ENCODE measurements at regions not wholly inside any gene's neighbourhood (a gene's known extent, or its start where the extent isn't known, plus 50 kb on each side); places are given as distances from the start of the nearest gene placed in this dataset.

DNA sequence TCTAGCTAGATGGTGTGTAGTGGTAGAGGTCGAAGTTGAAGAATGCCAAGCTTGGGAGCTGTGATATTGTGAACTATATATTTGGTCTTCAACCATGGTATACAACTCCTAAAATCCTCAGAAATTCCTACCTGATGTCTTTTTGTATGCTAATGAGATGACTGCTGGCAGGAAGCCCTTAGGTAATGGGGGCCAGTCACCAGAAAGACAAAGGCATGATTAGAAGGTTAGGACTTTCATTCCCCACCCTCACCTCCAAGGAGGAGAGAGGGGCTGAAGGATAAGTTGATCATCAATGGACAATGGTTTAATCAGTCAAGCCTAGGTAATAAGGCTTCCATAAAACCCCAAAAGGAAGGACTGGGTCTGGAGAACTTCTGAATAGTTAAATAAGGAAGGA, 285.7 kb upstream of the POU5F2 start:
- Histone ChIP-seq H3K4me1 (ENCODE audit: control insufficient read depth, insufficient read depth, low read length, unreplicated experiment) (no peaks in the 10 kb centered on the region), H2AFZ (ENCODE audit: low read length, unreplicated experiment) (no peak overlapping the region), H3K4me3 (ENCODE audit: low read depth, low read length) (no peak overlapping the region), H3K27me3 (ENCODE audit: insufficient read depth, low read length) (no peaks in the 10 kb centered on the region), H3K27ac (ENCODE audit: low read depth, low read length) (no peak overlapping the region), H3K79me2 (ENCODE audit: control insufficient read depth, insufficient read depth, low read length, unreplicated experiment) (no peaks in the 10 kb centered on the region), H3K36me3 (ENCODE audit: insufficient read depth, low read length) (no peaks in the 10 kb centered on the region)

DNA sequence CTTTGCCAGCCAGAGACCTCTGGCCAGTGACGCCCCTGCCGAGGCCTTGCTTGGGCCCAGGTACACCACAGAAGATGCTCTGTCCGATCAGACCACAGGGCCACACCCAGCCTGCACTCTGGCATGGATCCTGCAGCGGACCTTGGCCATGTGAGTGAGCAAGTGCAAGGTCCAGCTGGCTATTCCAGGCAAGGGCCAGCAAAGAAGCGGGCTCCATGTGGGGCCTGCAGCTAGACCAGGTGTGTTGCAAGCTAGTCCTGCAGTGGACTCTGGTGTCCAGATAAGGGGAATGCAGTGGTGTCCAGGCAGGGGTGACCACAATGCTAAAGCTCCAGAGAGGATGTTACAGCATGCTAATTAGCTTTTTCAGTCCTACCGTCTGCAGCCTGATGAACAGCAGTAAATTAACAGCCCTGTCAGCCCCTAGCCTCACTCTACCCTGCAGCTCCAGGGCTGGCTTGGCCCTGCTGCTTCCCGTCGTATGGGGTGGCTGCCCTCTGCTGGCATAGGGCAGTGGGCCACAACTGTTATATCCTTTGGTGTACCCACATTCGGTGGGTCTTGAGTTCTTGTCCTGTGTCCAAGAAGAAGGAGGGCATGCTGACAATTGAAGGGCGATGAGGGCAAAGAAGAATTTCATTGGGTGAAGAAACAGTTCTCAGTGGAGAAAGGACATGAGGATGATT, 284.5 kb upstream of the POU5F2 start:
- H3K4me3 ChIP-seq (ENCODE audit: low read depth, low read length), result no peak overlapping the region
- peaks cover 9% of the 10 kb centered on the region for H3K4me1 ChIP-seq (ENCODE audit: control insufficient read depth, insufficient read depth, low read length, unreplicated experiment)
- H3K27ac ChIP-seq (ENCODE audit: low read depth, low read length), result no peak overlapping the region
- H3K36me3 ChIP-seq (ENCODE audit: insufficient read depth, low read length), result no peaks in the 10 kb centered on the region
- H3K27me3 ChIP-seq (ENCODE audit: insufficient read depth, low read length), result no peaks in the 10 kb centered on the region
- no peak overlapping the region for H2AFZ ChIP-seq (ENCODE audit: low read length, unreplicated experiment)
- H3K79me2 ChIP-seq (ENCODE audit: control insufficient read depth, insufficient read depth, low read length, unreplicated experiment), result no peaks in the 10 kb centered on the region

DNA sequence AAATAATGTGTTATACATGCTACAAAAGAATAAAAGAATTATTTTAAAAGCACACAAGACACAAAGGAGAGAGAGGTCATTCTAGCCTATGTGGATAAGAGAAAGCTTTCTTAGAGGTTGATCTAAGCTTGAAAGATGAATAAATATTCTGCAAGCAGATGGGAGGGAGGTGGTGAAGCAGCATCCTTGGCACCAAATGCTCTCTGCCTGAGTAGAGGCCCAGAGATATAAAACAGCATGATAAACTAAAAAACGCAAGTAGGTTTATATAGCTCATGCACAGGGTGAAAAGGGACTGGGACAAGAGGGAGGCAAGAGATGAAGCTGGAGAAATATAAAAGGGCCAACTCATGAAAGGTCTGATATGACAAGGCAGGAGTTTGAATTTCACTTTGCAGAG, 283.2 kb upstream of the POU5F2 start:
- no peak overlapping the region for H3K4me3 ChIP-seq (ENCODE audit: low read depth, low read length)
- H3K27ac ChIP-seq (ENCODE audit: low read depth, low read length), result no peak overlapping the region
- peaks cover 9% of the 10 kb centered on the region for H3K4me1 ChIP-seq (ENCODE audit: control insufficient read depth, insufficient read depth, low read length, unreplicated experiment)
- H3K36me3 ChIP-seq (ENCODE audit: insufficient read depth, low read length), result no peaks in the 10 kb centered on the region
- no peaks in the 10 kb centered on the region for H3K79me2 ChIP-seq (ENCODE audit: control insufficient read depth, insufficient read depth, low read length, unreplicated experiment)
- no peaks in the 10 kb centered on the region for H3K27me3 ChIP-seq (ENCODE audit: insufficient read depth, low read length)
- no peak overlapping the region for H2AFZ ChIP-seq (ENCODE audit: low read length, unreplicated experiment)

DNA sequence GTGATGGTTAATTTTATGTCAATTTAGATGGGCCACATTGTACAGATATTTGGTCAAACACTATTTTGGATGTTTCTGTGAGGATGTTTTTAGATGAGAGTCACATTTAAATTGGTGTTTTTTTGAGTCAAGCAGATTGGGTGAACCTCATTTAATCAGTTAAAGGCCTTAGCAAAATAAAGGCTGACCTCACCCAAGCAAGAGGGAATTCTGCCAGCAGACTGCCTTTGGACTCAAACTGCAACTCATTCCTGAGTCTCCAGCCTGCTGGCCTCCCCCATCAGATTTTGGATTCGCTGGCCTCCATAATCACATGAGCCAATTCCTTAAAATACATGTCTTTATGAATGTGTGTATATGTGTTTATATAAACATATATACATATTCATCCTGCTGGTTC, 282.7 kb upstream of the POU5F2 start:
- H2AFZ ChIP-seq (ENCODE audit: low read length, unreplicated experiment), result no peak overlapping the region
- H3K4me1 ChIP-seq (ENCODE audit: control insufficient read depth, insufficient read depth, low read length, unreplicated experiment), result peaks cover 9% of the 10 kb centered on the region
- H3K27ac ChIP-seq (ENCODE audit: low read depth, low read length), result no peak overlapping the region
- no peaks in the 10 kb centered on the region for H3K36me3 ChIP-seq (ENCODE audit: insufficient read depth, low read length)
- H3K79me2 ChIP-seq (ENCODE audit: control insufficient read depth, insufficient read depth, low read length, unreplicated experiment), result no peaks in the 10 kb centered on the region
- H3K27me3 ChIP-seq (ENCODE audit: insufficient read depth, low read length), result no peaks in the 10 kb centered on the region
- H3K4me3 ChIP-seq (ENCODE audit: low read depth, low read length), result no peak overlapping the region

DNA sequence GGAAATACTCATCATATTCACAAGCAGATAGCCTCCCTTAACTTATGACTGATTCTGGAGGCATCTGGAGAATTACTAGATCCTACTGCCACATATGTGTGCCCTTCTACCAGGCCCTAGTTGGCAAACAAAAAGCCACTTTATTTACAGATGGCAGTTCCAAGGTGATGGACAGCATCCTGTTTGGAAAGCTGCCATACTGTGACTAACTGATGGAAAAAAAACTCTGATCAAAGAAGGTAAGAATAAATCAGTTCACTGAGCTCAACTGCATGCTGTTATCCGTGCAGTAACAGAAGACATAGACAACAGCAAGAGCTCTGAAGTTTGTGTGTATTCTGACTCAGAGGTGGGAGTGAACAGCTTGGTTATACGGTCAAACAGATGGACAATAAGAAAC, 279.8 kb upstream of the POU5F2 start:
- peak overlapping the region; percentile 4; the same call in 1 of the 2 replicates for H3K27ac ChIP-seq (ENCODE audit: low read depth, low read length)
- no peak overlapping the region for H2AFZ ChIP-seq (ENCODE audit: low read length, unreplicated experiment)
- H3K4me3 ChIP-seq (ENCODE audit: low read depth, low read length), result no peak overlapping the region
- peaks cover 13% of the 10 kb centered on the region; the same call in 1 of the 2 replicates for H3K36me3 ChIP-seq (ENCODE audit: insufficient read depth, low read length)
- H3K27me3 ChIP-seq (ENCODE audit: insufficient read depth, low read length), result no peaks in the 10 kb centered on the region
- peaks cover 9% of the 10 kb centered on the region for H3K4me1 ChIP-seq (ENCODE audit: control insufficient read depth, insufficient read depth, low read length, unreplicated experiment)
- no peaks in the 10 kb centered on the region for H3K79me2 ChIP-seq (ENCODE audit: control insufficient read depth, insufficient read depth, low read length, unreplicated experiment)

DNA sequence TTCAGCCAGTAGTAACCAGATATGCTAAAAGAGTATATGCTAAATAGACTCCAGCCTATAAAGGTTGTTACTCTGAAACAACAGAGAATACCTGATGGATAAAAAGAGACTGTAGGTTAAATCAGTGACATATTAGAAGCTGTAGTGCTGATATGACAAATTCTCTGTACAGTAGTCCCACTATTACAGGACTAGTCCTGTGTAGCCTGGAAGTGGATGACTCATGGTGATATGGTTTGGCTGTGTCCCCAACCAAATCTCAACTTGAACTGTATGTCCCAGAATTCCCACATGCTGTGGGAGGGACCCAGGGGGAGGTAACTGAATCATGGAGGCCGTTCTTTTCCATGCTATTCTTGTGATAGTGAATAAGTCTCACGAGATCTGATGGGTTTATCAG, 276.2 kb upstream of the POU5F2 start:
- no peak overlapping the region for H3K4me3 ChIP-seq (ENCODE audit: low read depth, low read length)
- H3K27me3 ChIP-seq (ENCODE audit: insufficient read depth, low read length), result no peaks in the 10 kb centered on the region
- no peaks in the 10 kb centered on the region for H3K79me2 ChIP-seq (ENCODE audit: control insufficient read depth, insufficient read depth, low read length, unreplicated experiment)
- peaks cover 9% of the 10 kb centered on the region for H3K4me1 ChIP-seq (ENCODE audit: control insufficient read depth, insufficient read depth, low read length, unreplicated experiment)
- peaks cover 25% of the 10 kb centered on the region for H3K36me3 ChIP-seq (ENCODE audit: insufficient read depth, low read length)
- no peak overlapping the region for H3K27ac ChIP-seq (ENCODE audit: low read depth, low read length)
- H2AFZ ChIP-seq (ENCODE audit: low read length, unreplicated experiment), result no peak overlapping the region

DNA sequence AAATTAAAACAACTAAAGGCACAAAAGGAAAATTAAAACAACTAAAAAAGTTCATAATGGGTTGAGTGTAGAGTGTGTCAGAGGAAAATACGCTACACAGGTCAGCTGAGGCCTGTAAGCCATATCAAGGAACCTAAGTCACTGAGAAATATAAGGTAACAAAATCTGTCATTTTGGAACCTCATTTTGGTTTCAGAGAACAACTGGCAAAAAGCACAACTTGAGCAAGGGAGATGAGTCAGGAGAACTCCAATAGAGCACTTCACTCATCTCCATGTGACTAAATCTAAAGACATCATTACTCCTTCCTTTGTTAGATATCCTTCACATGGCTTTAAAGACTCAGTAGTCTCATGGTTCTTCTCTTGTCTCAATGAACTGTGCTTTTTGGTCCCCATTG, 269.4 kb upstream of the POU5F2 start:
- Histone ChIP-seq H3K4me1 (ENCODE audit: control insufficient read depth, insufficient read depth, low read length, unreplicated experiment) (no peaks in the 10 kb centered on the region), H3K27ac (ENCODE audit: low read depth, low read length) (no peak overlapping the region), H3K36me3 (ENCODE audit: insufficient read depth, low read length) (peaks cover 7% of the 10 kb centered on the region), H3K79me2 (ENCODE audit: control insufficient read depth, insufficient read depth, low read length, unreplicated experiment) (no peaks in the 10 kb centered on the region), H2AFZ (ENCODE audit: low read length, unreplicated experiment) (no peak overlapping the region), H3K27me3 (ENCODE audit: insufficient read depth, low read length) (no peaks in the 10 kb centered on the region), H3K4me3 (ENCODE audit: low read depth, low read length) (no peak overlapping the region)

DNA sequence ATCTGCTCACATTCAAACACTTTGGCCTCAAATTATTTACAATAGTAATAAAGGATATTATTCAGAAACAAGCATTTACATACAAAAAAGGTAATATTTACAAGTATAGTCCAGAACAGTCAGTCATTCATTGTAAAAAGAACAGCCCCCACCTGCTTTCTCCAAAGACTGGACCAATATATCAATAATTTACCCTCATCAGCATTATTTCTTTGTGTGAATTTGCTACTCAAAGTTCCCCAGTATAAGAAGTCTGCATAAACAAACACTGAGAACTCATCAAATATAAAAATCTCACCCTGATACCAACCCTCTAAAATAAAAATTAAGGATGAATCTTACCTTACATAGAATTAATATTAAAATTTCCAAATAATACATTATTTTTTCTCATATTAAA, 267.8 kb upstream of the POU5F2 start:
- Histone ChIP-seq H2AFZ (ENCODE audit: low read length, unreplicated experiment) (no peak overlapping the region), H3K27me3 (ENCODE audit: insufficient read depth, low read length) (no peaks in the 10 kb centered on the region), H3K27ac (ENCODE audit: low read depth, low read length) (no peak overlapping the region), H3K36me3 (ENCODE audit: insufficient read depth, low read length) (no peaks in the 10 kb centered on the region), H3K4me1 (ENCODE audit: control insufficient read depth, insufficient read depth, low read length, unreplicated experiment) (no peaks in the 10 kb centered on the region), H3K4me3 (ENCODE audit: low read depth, low read length) (no peak overlapping the region), H3K79me2 (ENCODE audit: control insufficient read depth, insufficient read depth, low read length, unreplicated experiment) (no peaks in the 10 kb centered on the region)

DNA sequence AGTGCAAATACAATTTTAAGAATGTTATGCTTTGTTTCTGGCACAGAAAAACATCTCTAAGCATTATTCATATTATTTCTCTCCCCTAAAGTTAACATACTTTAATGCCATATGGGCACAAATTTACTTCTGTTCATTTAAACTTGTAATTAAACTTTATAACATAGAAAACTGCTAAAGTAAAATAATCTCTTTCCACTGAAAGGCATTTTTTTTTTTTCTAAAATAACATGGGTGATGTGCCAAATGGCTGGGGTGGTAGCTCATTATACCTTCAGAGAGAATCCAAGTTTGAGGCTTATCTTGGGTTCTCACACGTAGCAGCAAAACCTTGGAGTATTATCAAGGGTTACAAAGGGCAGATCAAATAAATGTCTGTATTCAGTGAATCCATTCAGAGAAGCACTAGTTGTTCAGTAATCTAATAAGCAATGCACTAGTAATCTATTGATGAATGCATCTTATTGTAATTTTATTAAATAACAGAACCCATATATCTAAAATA, 257.6 kb upstream of the POU5F2 start:
- Histone ChIP-seq H3K36me3 (ENCODE audit: insufficient read depth, low read length) (no peaks in the 10 kb centered on the region; the same call in 1 of the 2 replicates), H3K4me3 (ENCODE audit: low read depth, low read length) (no peak overlapping the region), H3K27ac (ENCODE audit: low read depth, low read length) (no peak overlapping the region), H2AFZ (ENCODE audit: low read length, unreplicated experiment) (no peak overlapping the region), H3K4me1 (ENCODE audit: control insufficient read depth, insufficient read depth, low read length, unreplicated experiment) (peaks cover 10% of the 10 kb centered on the region), H3K79me2 (ENCODE audit: control insufficient read depth, insufficient read depth, low read length, unreplicated experiment) (no peaks in the 10 kb centered on the region), H3K27me3 (ENCODE audit: insufficient read depth, low read length) (no peaks in the 10 kb centered on the region)

DNA sequence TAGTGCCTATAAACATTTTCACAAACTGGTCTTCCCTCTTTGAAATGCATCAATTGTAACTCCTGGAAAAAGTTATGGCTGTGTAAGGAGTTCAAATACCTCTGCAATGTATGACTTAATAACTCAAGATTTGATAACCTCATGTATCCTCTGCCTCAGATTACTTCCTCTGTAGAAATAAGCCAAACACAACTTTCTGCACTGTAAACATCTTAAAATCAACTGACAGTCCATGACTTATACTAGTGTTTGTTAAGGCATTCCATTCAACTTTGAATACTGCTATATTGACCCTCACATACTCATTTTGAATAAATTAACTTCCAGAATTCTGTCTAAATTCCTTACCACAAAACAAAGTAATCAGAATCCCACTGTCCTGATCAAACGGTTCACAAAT, 256.2 kb upstream of the POU5F2 start:
- no peaks in the 10 kb centered on the region for H3K36me3 ChIP-seq (ENCODE audit: insufficient read depth, low read length)
- no peaks in the 10 kb centered on the region for H3K79me2 ChIP-seq (ENCODE audit: control insufficient read depth, insufficient read depth, low read length, unreplicated experiment)
- H3K27me3 ChIP-seq (ENCODE audit: insufficient read depth, low read length), result no peaks in the 10 kb centered on the region
- H3K4me3 ChIP-seq (ENCODE audit: low read depth, low read length), result no peak overlapping the region
- peaks cover 10% of the 10 kb centered on the region for H3K4me1 ChIP-seq (ENCODE audit: control insufficient read depth, insufficient read depth, low read length, unreplicated experiment)
- H2AFZ ChIP-seq (ENCODE audit: low read length, unreplicated experiment), result no peak overlapping the region
- no peak overlapping the region for H3K27ac ChIP-seq (ENCODE audit: low read depth, low read length)

DNA sequence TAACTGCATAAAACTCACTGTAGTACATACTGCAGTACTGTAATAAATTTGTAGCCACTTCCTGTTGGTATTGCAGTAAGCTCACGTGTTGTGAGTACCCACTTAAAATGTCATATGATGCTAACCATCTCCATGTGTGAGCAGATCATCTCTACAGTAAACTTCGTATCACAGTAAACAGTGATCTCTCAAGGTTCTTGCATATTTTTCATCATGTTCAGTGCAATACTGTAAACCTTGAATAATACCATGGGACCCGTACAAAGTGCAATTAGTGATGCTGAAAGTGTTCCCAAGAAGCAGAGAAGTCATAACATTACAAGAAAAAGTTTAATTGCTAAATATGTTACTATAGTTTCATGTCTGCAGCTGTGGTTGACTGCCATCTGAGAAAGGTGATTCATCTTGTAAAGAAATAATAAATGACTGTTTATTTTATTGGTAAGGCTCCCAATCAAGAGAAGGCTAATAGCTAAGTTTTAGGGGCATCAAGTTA, 253.8 kb upstream of the POU5F2 start:
- H3K27ac ChIP-seq (ENCODE audit: low read depth, low read length), result no peak overlapping the region
- H3K27me3 ChIP-seq (ENCODE audit: insufficient read depth, low read length), result no peaks in the 10 kb centered on the region
- H3K4me1 ChIP-seq (ENCODE audit: control insufficient read depth, insufficient read depth, low read length, unreplicated experiment), result peaks cover 10% of the 10 kb centered on the region
- no peak overlapping the region for H2AFZ ChIP-seq (ENCODE audit: low read length, unreplicated experiment)
- 0 out of 2 replicates have a peak overlapping the region, but pooled peaks have one; percentile 4 for H3K4me3 ChIP-seq (ENCODE audit: low read depth, low read length)
- H3K79me2 ChIP-seq (ENCODE audit: control insufficient read depth, insufficient read depth, low read length, unreplicated experiment), result no peaks in the 10 kb centered on the region
- H3K36me3 ChIP-seq (ENCODE audit: insufficient read depth, low read length), result no peaks in the 10 kb centered on the region
